Panc1 (cell line): ENCODE measurements at regions not wholly inside any gene's neighbourhood (a gene's known extent, or its start where the extent isn't known, plus 50 kb on each side); places are given as distances from the start of the nearest gene placed in this dataset.

Source experiments
- CTCF ChIP-seq: fragments of 450-650 bp; IDR thresholded peaks from 2 replicates; pipeline ENCODE4 v1.5.1; 2017; ENCODE audit warnings: mild to moderate bottlenecking
- POLR2AphosphoS5 ChIP-seq: IDR thresholded peaks from 2 replicates; pipeline ENCODE4 v1.6.1; 2012; ENCODE audit warnings: mild to moderate bottlenecking, low read depth, low read length, moderate library complexity
- REST ChIP-seq, 2 experiments: IDR thresholded peaks; 2 replicates each; pipeline ENCODE4 v1.6.1; 2011 to 2012; ENCODE audit warnings: low read depth in 2 of 2, control low read depth in 1 of 2, low read length in 1 of 2, mild to moderate bottlenecking in 1 of 2, moderate library complexity in 1 of 2; ENCODE audit not compliant: insufficient read depth in 1 of 2
- SIN3A ChIP-seq: IDR thresholded peaks from 2 replicates; pipeline ENCODE4 v1.6.1; 2012; ENCODE audit warnings: low read depth, mild to moderate bottlenecking, low read length, moderate library complexity, borderline replicate concordance; ENCODE audit not compliant: insufficient read depth
- TCF7L2 ChIP-seq: IDR thresholded peaks from 2 replicates; pipeline ENCODE4 v1.6.1; 2011; ENCODE audit warnings: mild to moderate bottlenecking, low read depth, low read length, inconsistent platforms

GRCh38 chr7:19296617-19297016 lies 151.4 kb upstream of the FERD3L start:
- no peak for TF ChIP-seq CTCF
- TF ChIP-seq POLR2AphosphoS5 = no peak
- TF ChIP-seq REST (IDR thresholded peaks at IDR 0.05; ENCODE audit: insufficient read depth in 1 of 2, low read depth in 2 of 2, low read length in 1 of 2) = no peak
- no peak for TF ChIP-seq TCF7L2
- TF ChIP-seq SIN3A = no peak
